Stimulated activated CD4-positive, alpha-beta T cell treated with anti-CD3 and anti-CD28 coated beads, Interleukin-2, amount 100 ng/mL, for 4 hours (primary cell): ENCODE measurements at regions not wholly inside any gene's neighbourhood (a gene's known extent, or its start where the extent isn't known, plus 50 kb on each side); places are given as distances from the start of the nearest gene placed in this dataset.
"Not testable (repeated sequence)": the region's sequence is repeated elsewhere in the genome, so short reads cannot be mapped to it uniquely, and the experiment has no call there.

Experiments
- DNase-seq: peaks from one replicate; pipeline ENCODE4 v3.0.0-alpha.2; 2020; ENCODE audit warnings: low read depth

DNA sequence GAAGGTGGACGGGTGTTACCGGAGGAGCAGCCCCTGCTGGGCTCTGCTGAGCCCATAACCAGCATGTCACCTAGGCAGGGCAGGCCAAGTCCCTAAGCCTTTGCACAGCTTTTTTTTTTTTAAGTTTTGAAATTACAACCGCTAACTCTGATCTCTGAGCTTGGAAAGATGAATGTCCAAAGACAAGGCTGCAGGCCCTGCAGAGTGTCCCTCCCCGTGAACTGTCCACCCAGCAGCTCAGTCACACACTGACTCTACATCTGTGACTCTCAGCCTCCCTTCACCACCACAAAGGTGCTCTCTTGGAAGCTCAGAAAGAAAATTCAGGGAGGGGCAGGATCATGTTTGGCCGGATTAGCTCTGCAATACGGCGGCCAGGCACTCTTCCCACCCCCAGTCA is 119.0 kb upstream of the PPP1R26 start:
- DNase-seq = no peak

DNA sequence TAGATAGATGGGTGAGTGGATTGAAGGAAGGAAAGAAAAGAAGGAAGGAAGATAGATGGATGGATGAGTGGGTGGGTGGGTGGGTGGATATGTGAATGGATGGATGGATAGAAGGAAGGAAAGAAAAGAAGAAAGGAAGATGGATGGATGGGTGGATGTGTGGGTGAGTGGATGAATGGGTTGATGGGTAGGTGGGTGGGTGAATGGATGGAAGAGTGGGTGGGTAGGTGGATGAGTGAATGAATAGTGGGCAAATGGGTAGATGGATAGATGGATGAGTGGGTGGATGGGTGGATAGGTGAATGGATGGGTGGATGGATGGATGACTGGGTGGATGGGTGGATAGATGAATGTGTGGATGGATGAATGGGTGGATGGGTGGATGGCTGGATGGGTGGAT is 117.9 kb upstream of the PPP1R26 start:
- not testable (repeated sequence) for DNase-seq

DNA sequence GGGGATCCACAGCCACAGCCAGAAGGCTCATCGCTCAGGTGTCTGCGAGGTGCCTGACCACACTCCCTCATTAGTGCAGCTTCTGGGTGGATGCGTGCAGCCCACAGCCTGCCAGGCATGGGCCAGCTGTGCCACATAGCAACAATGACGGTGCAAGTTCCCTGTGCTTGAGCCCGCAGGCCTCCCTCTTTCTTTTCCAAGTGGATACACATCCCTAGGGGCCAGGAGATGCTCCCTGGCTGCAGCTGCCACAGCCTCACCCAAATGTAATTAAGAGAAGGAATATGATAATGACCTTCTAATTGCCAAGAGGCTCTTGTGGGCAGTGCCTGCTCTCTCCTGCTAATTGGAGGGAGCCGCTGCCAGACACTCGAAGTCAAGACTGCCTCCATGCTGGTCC is 116.0 kb upstream of the PPP1R26 start:
- DNase-seq = no peak

DNA sequence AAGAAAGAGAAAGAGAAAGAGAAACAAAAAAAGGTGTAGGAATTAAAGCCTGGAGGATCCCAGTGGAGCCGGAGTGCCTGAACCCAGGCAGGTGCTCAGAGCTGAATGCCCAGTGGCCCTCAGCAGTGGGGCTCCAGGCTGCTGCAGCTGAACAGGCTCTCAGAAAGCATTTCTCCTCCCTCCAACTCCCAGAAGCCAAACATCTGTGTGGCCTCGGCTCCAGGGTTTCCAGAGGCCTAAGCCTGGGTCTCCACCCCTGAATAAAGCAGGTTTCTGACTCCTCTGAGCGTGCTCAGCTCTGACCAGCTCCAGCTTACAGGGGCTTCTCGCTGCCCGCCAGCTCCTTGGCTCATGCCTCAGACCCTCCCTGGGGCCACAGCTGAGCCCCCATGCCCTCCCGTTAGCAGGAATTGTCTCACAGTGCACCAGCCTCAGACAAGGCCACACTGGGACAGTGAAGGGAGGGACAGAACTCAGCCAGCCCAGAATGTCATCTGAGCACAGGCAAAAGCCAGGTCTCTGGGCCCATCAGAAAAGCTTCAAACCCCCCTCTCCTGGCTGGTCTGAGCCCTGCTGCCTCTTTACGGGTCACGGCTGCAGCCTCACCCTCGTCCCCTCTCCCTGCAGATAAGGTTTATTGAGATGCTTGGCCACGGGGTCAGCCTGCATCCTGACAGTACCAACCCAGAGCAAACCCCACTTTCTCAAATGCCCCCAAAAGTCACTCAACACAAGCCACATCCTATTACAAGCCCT is 114.4 kb upstream of the PPP1R26 start:
- DNase-seq = no peak

DNA sequence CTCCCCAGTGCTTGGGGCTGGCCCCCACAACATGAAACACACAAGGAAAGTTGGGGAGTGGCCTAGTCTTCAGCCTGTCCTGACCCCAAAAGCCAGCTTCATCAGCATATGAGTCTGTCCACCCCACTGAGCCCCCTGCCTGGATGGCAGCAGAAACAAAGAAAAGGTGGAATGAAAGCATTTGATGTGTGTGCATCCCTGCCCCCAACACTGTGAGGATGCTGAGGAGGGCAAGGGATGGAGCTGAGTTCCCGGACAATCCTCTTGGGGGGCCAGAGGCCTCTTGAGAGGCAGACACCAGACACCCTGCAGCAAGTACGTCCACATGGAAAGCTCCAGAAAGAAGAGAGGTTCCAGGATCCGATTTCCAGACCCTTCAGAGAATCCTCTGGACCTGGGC is 113.5 kb upstream of the PPP1R26 start:
- no peak for DNase-seq

DNA sequence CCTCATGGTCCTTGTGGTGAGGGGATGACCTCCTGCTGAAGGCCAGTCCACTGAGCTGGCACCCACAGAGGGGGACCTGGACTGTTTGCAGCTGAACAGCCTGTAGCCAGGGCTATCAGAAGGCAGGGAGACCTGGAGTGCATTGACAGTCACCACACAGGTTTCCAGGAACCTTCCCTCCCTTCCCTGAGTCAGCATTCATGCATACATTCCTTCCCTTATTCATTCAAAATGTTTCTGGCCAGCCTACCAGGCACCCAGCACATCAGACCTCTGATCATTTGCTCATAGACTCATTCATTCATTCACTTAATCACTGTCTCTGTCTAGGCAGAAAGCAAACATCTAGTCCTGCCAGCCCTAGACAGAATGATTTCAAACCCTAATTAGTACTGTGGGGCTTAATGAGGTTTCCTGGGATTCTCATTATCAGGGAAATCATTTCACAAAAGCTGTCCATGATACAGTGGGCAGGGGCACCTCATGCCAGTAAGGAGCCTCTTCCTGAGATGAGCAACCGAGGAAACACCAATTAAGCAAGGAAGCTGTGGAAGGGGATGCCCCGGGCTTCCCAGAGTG is 110.1 kb upstream of the PPP1R26 start:
- no peak for DNase-seq

DNA sequence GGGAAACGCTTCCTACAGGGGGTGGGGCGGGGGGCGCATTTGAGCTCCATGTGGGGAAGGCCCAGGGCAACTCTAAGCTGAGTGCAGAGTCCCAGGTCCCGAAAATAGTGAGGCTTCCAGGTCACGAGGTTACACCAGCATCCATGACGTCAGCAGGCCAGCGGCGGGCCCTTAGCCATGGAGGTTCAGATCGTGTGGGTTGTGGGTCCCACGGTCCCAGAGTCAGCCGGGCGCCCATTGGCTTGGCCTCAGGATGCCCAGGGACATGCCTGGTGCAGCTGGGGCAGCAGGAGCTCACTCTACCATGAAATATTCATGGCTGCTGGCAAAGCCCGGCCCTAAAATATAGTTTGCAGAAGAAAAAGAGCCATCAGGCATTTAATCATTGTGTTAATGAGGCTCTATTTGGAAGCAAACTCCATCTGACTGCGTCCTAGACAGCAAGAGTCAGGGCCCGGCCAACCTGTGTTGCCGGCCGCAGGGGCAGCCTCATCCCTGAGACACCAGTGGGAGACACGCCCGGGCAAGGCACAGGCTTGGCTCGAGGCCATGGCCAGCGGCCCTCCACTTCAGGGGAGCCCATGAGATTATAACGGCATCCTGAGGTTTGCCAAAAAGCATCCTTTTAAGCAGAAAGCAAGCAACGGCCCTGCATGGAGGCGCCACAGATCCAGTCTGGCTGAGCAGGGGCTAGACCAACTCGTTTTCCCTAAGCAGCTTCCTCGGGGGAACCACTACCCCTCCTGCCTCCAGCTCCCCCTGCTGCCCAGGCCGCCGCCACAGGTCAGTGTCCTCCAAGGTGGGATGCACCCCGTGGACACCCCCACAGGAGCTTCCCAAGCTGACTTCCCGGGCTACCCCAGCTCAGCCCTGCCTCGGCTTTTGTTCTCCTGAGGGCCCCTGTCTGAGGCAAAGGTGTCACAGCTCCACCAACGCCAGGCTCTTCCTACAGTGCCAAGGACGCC is 108.9 kb upstream of the PPP1R26 start:
- no peak for DNase-seq

DNA sequence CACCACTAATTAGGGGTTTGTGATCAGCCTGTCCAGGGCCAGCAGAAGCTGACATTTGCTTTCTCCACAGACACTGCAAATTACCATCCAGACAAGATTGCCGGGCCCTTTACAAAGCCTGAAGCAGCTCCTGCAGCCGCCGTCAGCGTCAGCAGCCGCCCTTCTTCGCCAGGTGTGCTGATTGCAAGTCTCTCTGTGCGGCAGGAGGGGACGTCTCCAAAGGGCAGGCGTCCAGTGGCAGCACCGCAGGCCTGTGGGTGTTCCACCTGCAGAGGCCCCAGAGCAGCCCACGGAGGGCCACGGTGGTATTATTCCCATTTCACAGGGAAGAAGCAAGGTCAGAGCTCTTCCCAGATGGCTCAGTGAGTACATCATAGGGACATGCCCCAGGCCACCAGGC is 108.0 kb upstream of the PPP1R26 start:
- no peak for DNase-seq

DNA sequence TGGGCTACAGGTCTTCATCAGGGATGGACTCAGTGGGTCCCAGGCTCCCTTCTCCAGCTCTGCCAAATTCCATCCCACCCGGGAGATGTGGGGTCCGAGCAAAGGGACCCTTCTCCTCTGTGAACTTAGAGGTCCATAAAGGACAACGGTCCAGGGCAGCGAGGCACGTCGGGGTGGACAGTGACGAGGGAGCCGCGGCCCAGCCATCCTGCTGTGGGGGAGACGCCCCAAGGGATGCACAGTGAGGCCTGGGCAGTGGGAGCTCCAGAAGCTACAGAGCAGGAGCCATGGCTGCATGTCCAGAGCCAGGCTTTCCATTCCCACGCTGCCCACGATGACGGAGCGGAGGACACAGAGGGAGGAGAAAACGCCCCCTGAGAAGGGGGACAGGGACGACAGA is 107.5 kb upstream of the PPP1R26 start:
- no peak for DNase-seq

DNA sequence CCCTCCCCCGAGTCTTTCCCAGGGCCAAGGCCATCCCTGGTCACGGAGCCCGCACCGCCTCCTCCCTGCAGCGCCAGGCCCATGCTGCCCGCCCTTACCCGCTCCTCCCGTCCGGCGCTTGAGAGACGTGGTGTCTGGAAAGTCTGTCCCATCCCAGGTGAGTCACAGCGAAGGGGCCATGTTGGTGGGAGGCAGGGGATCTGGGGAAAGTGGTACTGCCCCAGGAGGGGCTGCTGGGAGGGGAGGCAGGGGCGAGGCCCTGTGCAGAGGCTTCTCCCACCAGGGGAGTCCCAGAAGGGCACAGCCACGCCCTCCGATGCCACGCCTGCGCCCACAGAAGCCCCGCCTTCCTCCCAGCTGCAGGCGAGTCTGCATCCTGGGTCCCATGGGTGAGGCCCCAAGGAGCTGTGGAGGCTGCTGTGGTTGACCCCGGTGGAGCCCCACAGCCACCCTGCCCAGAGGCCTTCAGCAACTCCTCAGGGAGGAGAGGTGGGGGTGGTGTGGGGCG is 107.0 kb upstream of the PPP1R26 start:
- DNase-seq = no peak

DNA sequence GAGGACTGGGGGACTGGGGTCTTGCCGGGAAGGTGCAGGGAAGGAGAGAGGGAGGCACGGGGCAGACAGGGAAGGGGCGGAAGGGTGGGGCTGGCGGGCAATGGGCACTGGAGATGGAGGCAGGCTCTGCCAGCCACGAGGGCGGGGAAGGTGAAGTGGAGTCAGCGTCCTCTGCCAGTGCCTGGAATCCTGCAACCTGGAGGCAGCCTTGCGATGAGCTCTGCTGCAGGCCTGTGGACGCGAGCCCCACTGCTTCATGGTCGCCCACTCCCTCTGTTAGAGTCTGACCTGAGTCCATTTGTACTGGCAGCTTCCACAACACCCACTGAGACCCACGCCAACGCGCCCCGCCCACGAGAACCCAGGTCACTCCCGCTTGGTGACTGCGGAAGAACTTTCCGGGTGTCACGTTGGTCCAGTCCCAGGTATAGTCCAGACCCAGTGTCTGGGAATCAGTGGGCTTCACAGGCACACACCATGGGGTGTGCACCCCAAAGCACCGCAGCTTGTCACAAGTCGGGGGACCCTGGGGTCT is 106.4 kb upstream of the PPP1R26 start:
- DNase-seq = no peak

DNA sequence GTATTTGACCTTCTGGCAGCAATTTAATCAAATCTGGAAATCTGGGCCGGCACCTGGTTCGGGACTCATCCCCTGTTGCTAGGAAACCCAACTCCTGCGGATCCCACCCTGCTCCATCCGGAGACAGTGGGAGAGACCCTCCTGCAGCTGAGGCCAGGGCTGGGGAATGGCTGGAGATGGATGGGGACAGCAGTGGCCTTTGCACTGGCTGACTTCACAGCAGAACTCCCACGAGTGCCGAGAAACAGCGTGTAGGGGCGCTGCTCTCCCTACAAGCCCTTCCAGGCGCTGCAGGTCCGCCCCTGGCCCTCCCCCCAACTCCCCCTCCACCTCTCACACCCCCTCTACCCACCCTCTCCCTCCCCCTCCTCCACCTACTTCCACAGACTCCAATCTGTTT is 105.8 kb upstream of the PPP1R26 start:
- DNase-seq = no peak

DNA sequence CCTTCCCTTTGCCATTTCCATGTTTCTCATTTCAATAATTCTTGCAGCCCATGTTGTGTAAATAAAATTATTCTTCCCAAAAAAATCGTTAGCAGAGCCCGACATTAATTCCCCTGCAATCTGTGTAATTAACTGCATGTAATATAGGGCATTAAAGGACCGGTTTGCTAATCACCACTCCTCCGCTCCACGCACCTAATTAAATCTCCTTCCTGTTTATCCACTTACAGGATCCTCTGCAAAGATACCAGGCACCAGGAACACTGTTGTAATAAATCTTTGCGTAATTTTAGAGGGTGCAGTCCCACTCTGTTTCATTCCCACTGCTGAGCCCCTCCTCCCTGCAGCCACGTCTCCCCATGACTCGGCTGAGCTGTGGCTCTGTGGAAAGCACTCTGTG is 105.0 kb upstream of the PPP1R26 start:
- DNase-seq = no peak

DNA sequence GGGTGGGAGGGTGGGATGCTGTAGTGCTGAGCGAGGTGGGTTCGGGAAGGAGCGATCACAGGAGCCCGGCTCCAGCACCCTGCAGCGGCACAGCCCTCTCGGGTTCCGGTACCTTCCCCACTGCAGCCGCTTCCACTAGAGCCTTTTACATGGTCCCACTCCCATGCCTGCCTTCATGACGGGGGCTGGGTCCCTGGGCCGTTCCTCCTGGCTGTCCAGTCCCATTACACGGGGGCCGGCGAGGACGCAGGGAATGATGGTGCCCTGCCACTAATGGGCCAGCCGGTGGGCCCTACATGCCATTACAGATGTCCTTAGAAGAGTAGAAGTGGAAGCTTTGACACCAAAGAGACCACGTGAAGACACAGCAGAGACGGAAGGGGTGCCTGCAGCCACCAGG is 104.6 kb upstream of the PPP1R26 start:
- no peak for DNase-seq

DNA sequence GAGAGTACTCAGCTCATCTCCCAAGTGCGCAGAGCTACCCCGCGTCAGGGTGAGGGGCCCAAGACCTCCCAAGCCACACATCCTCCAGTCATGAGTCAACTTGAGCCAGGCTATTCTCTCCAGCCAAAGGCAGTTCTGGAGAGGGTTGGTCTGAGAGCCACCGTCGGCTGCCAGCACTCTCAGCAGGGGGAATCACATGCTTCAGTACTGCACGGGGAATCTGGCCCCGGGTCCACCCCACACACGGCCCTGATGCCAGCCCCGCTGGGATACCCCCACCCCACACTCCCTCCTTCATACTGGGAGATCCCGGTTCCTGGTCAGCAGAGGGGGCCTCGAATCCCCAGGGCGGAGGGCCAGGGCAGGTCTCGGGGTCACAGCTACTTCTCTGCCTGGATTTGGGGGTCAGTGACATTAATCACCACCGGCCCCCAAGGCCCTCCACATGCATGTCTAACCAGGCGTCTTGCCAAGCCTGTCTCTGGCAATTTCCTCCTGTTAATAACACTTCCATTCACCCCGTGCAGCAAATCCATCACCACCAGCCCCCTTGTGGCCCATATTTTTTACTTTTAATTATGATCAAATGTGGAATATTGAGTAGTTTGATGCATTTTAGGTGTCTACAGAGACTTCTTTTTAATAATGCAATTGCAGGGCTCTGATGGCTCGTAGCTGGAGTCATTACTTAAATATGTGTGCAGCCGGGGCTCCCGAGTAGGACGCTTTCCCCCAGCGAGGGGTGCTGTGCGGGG is 102.9 kb upstream of the PPP1R26 start:
- DNase-seq = no peak

DNA sequence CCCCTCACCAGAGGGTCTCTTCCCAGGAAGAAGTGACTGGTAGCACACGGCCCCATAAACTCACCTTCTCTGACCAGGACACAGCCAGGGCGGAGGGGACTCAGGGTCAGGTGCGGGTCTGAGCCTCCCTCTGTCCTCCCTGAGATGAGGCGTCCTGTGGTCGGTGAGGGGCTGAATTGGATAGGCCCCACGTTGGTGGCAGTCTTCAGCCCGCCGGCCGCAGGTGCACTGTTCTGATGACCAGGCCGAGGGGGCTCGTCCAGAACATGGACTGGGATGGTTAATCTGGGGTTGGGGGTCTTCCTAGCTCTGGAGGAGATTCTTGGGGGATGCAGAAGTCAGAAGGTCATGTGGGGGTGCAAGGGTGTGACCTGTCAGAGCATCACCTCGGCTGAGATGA is 102.2 kb upstream of the PPP1R26 start:
- no peak for DNase-seq

DNA sequence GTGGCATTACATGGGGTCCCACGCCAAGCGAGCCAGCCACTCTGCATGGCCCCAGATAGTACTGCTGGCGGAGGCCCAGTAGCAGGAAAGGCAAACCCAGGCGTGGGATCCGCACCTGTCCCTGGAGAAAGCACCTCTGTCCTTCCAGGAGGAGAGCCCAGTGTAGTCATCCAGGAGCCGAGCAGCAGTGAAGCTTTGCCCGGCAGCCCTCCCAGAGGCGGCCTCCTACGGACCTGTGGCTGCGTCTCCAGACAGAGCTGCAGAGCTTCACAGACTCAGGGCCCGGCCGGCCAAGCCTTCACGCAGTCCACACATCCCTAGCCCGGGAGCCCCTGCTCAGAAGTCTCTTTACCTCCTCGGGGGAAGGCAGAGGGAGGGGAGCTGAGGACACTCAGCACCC is 100.8 kb upstream of the PPP1R26 start:
- no peak for DNase-seq

DNA sequence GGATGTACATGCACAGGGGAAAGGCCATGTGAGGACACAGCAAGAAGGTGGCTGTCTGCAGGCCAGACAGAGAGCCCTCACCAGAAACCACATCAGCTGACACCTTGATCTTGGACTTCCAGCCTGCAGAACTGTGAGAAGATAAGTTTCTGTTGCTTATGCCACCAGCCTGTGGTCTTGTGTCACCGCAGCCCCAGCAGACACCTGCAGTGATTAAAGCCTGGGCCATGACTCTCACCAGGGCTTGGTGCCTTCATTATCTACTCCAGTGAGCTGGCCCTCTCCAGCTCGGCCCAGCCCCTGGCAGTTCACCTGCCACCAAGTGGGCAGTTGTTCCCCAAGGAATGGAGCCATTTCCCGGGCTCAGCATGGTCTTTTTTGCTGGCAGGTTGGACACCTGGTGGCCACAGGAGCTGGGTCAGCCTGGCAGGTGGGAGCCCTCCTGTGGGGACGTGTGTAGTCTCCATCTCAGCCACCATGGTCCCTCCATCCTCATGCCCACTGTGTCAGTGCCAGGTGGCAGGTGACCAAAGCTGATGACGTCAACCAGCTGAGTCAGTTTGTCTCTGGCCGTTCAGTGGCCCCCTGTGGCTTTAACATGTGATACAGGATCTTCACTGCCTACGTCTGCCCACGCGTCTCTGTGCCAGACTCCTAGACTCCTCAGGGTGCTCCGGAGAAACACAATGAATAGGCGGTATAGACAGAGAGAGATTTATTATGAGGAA is 99.9 kb upstream of the PPP1R26 start:
- DNase-seq = no peak

DNA sequence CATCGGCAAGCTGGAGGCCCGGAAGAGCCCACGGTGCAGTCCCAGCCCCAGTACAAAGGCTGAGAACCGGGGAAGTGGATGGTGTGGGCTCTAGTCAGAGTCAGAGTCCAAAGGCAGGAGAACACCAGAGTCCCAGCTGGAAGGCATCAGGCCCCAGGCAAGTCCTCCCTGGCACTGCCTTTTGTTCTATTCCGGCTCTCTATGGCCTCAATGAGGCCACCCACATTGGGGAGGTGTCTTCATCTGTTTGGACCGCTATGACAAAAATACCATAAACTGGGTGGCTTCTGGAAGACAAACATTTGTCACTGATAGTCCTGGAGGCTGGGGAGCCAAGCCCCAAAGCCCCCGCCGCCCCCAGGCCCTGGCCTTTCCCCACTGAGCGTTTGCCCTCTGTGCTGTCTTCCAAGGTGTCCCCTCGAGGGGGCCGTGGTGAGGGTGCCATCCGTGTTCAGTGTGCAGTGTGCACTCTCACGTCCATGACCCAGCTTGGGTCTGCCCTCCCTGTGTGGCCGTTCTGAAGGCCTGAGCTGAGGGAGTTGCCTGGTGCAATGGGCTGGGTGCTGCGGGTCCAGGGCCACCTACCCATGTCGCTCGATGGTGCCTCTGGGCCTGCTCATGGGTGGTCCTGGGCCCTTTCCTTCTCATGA is 99.1 kb upstream of the PPP1R26 start:
- no peak for DNase-seq

DNA sequence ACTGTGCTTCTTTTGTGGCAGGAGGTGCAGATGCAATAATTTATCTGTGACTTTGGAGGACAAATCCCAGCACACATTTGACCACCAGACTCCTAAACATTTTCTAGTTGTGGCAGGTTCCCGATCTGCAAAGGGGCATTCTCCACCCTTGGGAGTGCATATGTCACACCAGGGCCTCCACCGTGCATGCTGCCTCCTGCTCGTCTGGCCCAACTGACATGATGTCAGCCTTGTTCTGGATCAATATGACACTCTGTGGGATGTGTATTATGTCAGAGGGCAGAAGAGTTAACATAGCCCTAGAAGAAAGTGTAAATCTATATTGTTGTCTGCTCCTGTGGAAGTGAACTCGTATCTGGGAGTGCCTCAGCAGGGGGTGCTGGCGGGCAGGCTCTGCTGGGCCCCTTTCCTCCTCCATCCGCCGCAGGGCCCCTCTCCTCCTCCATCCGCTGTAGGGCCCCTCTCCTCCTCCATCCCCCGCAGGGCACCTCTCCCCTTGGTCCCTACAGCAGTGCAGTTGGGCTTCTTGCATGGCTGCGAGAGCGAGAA is 97.7 kb upstream of the PPP1R26 start:
- DNase-seq = no peak
